Mucosa of descending colon (tissue), 3 donors: ENCODE measurements at regions not wholly inside any gene's neighbourhood (a gene's known extent, or its start where the extent isn't known, plus 50 kb on each side); places are given as distances from the start of the nearest gene placed in this dataset.

Experiments
- ATAC-seq: fragments of 200-7000 bp; cut with Tn5 transposase; one replicate; pipeline ENCODE4 v1.9.1; 2020; ENCODE audit warnings: mild to moderate bottlenecking, moderate library complexity
- DNase-seq, 3 donors: peaks; one replicate each; pipeline ENCODE4 v3.0.0-alpha.2; 2020
- H3K36me3 ChIP-seq: fragments of 200-600 bp; one replicate; pipeline ENCODE4 v1.8.0; 2021; ENCODE audit warnings: low read depth, mild to moderate bottlenecking
- H3K4me1 ChIP-seq: fragments of 200-600 bp; one replicate; pipeline ENCODE4 v1.8.0; 2021; ENCODE audit warnings: low read depth, mild to moderate bottlenecking
- H3K4me3 ChIP-seq: fragments of 200-600 bp; one replicate; pipeline ENCODE4 v1.8.0; 2021; ENCODE audit warnings: mild to moderate bottlenecking
- H3K9me3 ChIP-seq: fragments of 200-600 bp; one replicate; pipeline ENCODE4 v1.8.0; 2021; ENCODE audit warnings: mild to moderate bottlenecking
- CTCF ChIP-seq: fragments of 200-600 bp; IDR thresholded peaks from one replicate; pipeline ENCODE4 v1.8.0; 2022; ENCODE audit warnings: antibody characterized with exemption, mild to moderate bottlenecking
- intact Hi-C, 2 donors: fragments of 100-400 bp; cut with DNase I in 1 of 2; cut with micrococcal nuclease in 1 of 2; formaldehyde crosslinking; loops; one replicate each; pipeline versions ENCODE4 v1.11.0 to v1.11.1; 2022; cut with DNase I, micrococcal nuclease
- donor health status: DM: no; HTN: no; CAD: no; lungs with moderate emphysema.
- donor health status: DM: no; HTN: no; CAD: no.
- donor health status: DM: no; HTN: yes; CAD: no.

- intact Hi-C loops, result no loop called here
- peak; percentile 47 for TF ChIP-seq CTCF
- ATAC-seq (peak; percentile 89), DNase-seq (peak; percentile 71 to 77 (median 74))
- Histone ChIP-seq H3K36me3 (no peaks in the 10 kb centered on the region), H3K9me3 (no peaks in the 10 kb centered on the region), H3K4me3 (no peak overlapping the region), H3K4me1 (no peaks in the 10 kb centered on the region)
Measured at GRCh38 chr10:6920072-6921019, 340.3 kb upstream of the PRKCQ start.

- ATAC-seq, result no peak
Measured at GRCh38 chr10:6919077-6919476, 339.0 kb upstream of the PRKCQ start.

GRCh38 chr10:6918305-6918704 lies 338.2 kb upstream of the PRKCQ start:
- peak; percentile 24 for ATAC-seq
- TF ChIP-seq CTCF, result peak; percentile 12

More at GRCh38 chr10:6919077-6919476, 339.0 kb upstream of the PRKCQ start:
- Histone ChIP-seq H3K4me3 (no peak overlapping the region), H3K36me3 (no peaks in the 10 kb centered on the region), H3K9me3 (no peaks in the 10 kb centered on the region), H3K4me1 (no peaks in the 10 kb centered on the region)
- intact Hi-C loops, result no loop called here
- DNase-seq, result no peak
- no peak for TF ChIP-seq CTCF

GRCh38 chr10:6917125-6917524 lies 337.0 kb upstream of the PRKCQ start:
- no peaks in the 10 kb centered on the region for H3K9me3 ChIP-seq
- intact Hi-C loops, result no loop called here
- no peaks in the 10 kb centered on the region for H3K36me3 ChIP-seq
- ATAC-seq, result no peak
- no peaks in the 10 kb centered on the region for H3K4me1 ChIP-seq
- H3K4me3 ChIP-seq, result no peak overlapping the region
- DNase-seq, result no peak
- no peak for TF ChIP-seq CTCF

More at GRCh38 chr10:6918305-6918704, 338.2 kb upstream of the PRKCQ start:
- Histone ChIP-seq H3K36me3 (no peaks in the 10 kb centered on the region), H3K4me3 (no peak overlapping the region), H3K9me3 (no peaks in the 10 kb centered on the region), H3K4me1 (no peaks in the 10 kb centered on the region)
- intact Hi-C loops, result no loop called here
- peak in 2 of 3 donors; percentile 44 to 67 for DNase-seq

GRCh38 chr10:6916601-6917000 lies 336.5 kb upstream of the PRKCQ start:
- no peaks in the 10 kb centered on the region for H3K9me3 ChIP-seq
- H3K36me3 ChIP-seq, result no peaks in the 10 kb centered on the region
- intact Hi-C loops, result no loop called here
- no peak for TF ChIP-seq CTCF
- DNase-seq, result no peak
- no peaks in the 10 kb centered on the region for H3K4me1 ChIP-seq
- no peak overlapping the region for H3K4me3 ChIP-seq
- no peak for ATAC-seq
